ENCODE measurements at regions not wholly inside any gene's neighbourhood (a gene's known extent, or its start where the extent isn't known, plus 50 kb on each side); places are given as distances from the start of the nearest gene placed in this dataset.

- no peak for TF ChIP-seq CTCF (IDR thresholded peaks at IDR 0.05)
- TF ChIP-seq POLR2A (IDR thresholded peaks at IDR 0.05): no peak
- TF ChIP-seq POLR2AphosphoS5 (IDR thresholded peaks at IDR 0.05): no peak
Measured at GRCh38 chr5:118441956-118442355, 546.4 kb downstream of the DTWD2 start.
